Neutrophil (primary cell): ENCODE measurements at regions not wholly inside any gene's neighbourhood (a gene's known extent, or its start where the extent isn't known, plus 50 kb on each side); places are given as distances from the start of the nearest gene placed in this dataset.

Experiments
- H3K27ac ChIP-seq: fragments of 200-600 bp; sonication (generic); 2 replicates; pipeline ENCODE4 v1.5.1; 2016; ENCODE audit warnings: mild to moderate bottlenecking, moderate library complexity
- H3K27me3 ChIP-seq: fragments of 200-600 bp; sonication (generic); 2 replicates; pipeline ENCODE4 v1.6.0; 2016; ENCODE audit warnings: mild to moderate bottlenecking
- H3K36me3 ChIP-seq: fragments of 200-600 bp; sonication (generic); 2 replicates; pipeline ENCODE4 v1.5.1; 2017
- H3K4me1 ChIP-seq, 2 experiments: fragments of 200-600 bp in 1 of 2; sonication (generic) in 1 of 2; 1 replicate in 1 of 2; 2 replicates in 1 of 2; pipeline versions ENCODE4 v1.5.1 to v1.6.1; 2013 to 2016; ENCODE audit warnings: low read depth in 1 of 2, low read length in 1 of 2, mild to moderate bottlenecking in 1 of 2, moderate library complexity in 1 of 2; ENCODE audit not compliant: control insufficient read depth in 1 of 2, insufficient read depth in 1 of 2
- H3K4me3 ChIP-seq, 2 experiments: fragments of 200-600 bp in 1 of 2; sonication (generic) in 1 of 2; 1 replicate in 1 of 2; 2 replicates in 1 of 2; pipeline ENCODE4 v1.5.1; 2013 to 2016; ENCODE audit warnings: low read depth in 1 of 2, low read length in 1 of 2, mild to moderate bottlenecking in 1 of 2, moderate library complexity in 1 of 2
- H3K9me3 ChIP-seq: fragments of 200-600 bp; sonication (generic); 2 replicates; pipeline ENCODE4 v1.5.1; 2016
- CTCF ChIP-seq: fragments of 200-600 bp; sonication (generic); IDR thresholded peaks from 2 replicates; pipeline ENCODE4 v1.5.1; 2016; ENCODE audit warnings: antibody characterized with exemption

GRCh38 chr1:56399326-56399725, 180.0 kb downstream of the PLPP3 start:
- no peaks in the 10 kb centered on the region for H3K9me3 ChIP-seq
- no peak overlapping the region for H3K4me3 ChIP-seq
- H3K27me3 ChIP-seq = peaks cover 21% of the 10 kb centered on the region
- no peak overlapping the region for H3K27ac ChIP-seq
- no peak for TF ChIP-seq CTCF
- H3K36me3 ChIP-seq = no peaks in the 10 kb centered on the region
- no peaks in the 10 kb centered on the region for H3K4me1 ChIP-seq

GRCh38 chr1:56397811-56398231, 181.5 kb downstream of the PLPP3 start:
- H3K4me3 ChIP-seq = no peak overlapping the region
- no peak for TF ChIP-seq CTCF
- peaks cover 21% of the 10 kb centered on the region for H3K27me3 ChIP-seq
- no peaks in the 10 kb centered on the region for H3K9me3 ChIP-seq
- H3K36me3 ChIP-seq = no peaks in the 10 kb centered on the region
- no peaks in the 10 kb centered on the region for H3K4me1 ChIP-seq
- no peak overlapping the region for H3K27ac ChIP-seq

GRCh38 chr1:56397409-56397808, 182.0 kb downstream of the PLPP3 start:
- no peaks in the 10 kb centered on the region for H3K9me3 ChIP-seq
- H3K27me3 ChIP-seq = peaks cover 21% of the 10 kb centered on the region
- H3K4me1 ChIP-seq = no peaks in the 10 kb centered on the region
- no peak for TF ChIP-seq CTCF
- no peak overlapping the region for H3K4me3 ChIP-seq
- H3K27ac ChIP-seq = no peak overlapping the region
- H3K36me3 ChIP-seq = no peaks in the 10 kb centered on the region

- Histone ChIP-seq H3K4me1 (no peaks in the 10 kb centered on the region), H3K36me3 (no peaks in the 10 kb centered on the region), H3K27ac (no peak overlapping the region), H3K9me3 (no peaks in the 10 kb centered on the region), H3K27me3 (peaks cover 21% of the 10 kb centered on the region), H3K4me3 (no peak overlapping the region)
- TF ChIP-seq CTCF = no peak
Observed at GRCh38 chr1:56396581-56396980, 182.8 kb downstream of the PLPP3 start.

- H3K4me3 ChIP-seq = no peak overlapping the region
- H3K4me1 ChIP-seq = no peaks in the 10 kb centered on the region
- no peak overlapping the region for H3K27ac ChIP-seq
- H3K27me3 ChIP-seq = peaks cover 21% of the 10 kb centered on the region
- TF ChIP-seq CTCF = no peak
- H3K9me3 ChIP-seq = no peaks in the 10 kb centered on the region
- no peaks in the 10 kb centered on the region for H3K36me3 ChIP-seq
Observed at GRCh38 chr1:56395776-56396175, 183.6 kb downstream of the PLPP3 start.

- H3K9me3 ChIP-seq = no peaks in the 10 kb centered on the region
- H3K36me3 ChIP-seq = no peaks in the 10 kb centered on the region
- no peak overlapping the region for H3K27ac ChIP-seq
- no peak for TF ChIP-seq CTCF
- H3K4me1 ChIP-seq = no peaks in the 10 kb centered on the region
- H3K4me3 ChIP-seq = no peak overlapping the region
- peaks cover 15% of the 10 kb centered on the region for H3K27me3 ChIP-seq
Observed at GRCh38 chr1:56394298-56394697, 185.1 kb downstream of the PLPP3 start.
